A549 (cell line): ENCODE measurements at regions not wholly inside any gene's neighbourhood (a gene's known extent, or its start where the extent isn't known, plus 50 kb on each side); places are given as distances from the start of the nearest gene placed in this dataset.

ENCODE experiments used
- BHLHE40 ChIP-seq: IDR thresholded peaks from 2 replicates; pipeline ENCODE4 v1.6.1; 2012; ENCODE audit warnings: low read depth, low read length, inconsistent platforms
- CEBPB ChIP-seq, 2 experiments: fragments of >200 bp in 1 of 2; sonication (Bioruptor Twin) in 1 of 2; formaldehyde crosslinking in 1 of 2; IDR thresholded peaks; 2 replicates each; pipeline ENCODE4 v1.6.1; 2012 to 2016
- RCOR1 ChIP-seq: fragments of 150-350 bp; IDR thresholded peaks from 2 replicates; pipeline ENCODE4 v1.6.1; 2014; ENCODE audit warnings: antibody characterized with exemption, low read length, low read depth
- SMC3 ChIP-seq: fragments of >200 bp; sonication (Bioruptor Twin); formaldehyde crosslinking; IDR thresholded peaks from 3 replicates; pipeline ENCODE4 v1.6.1; 2018; ENCODE audit warnings: inconsistent platforms
- TF ChIP-seq, protein P1 (sequence below): IDR thresholded peaks from 2 replicates; pipeline ENCODE4 v1.6.1; 2012; ENCODE audit warnings: low read depth, borderline replicate concordance
- TF ChIP-seq, protein P2 (sequence below): fragments of >200 bp; sonication (Bioruptor Twin); formaldehyde crosslinking; IDR thresholded peaks from 3 replicates; pipeline ENCODE4 v1.5.1; 2016
- TF ChIP-seq, protein P3 (sequence below): IDR thresholded peaks from 2 replicates; pipeline ENCODE4 v1.6.1; 2012

DNA sequence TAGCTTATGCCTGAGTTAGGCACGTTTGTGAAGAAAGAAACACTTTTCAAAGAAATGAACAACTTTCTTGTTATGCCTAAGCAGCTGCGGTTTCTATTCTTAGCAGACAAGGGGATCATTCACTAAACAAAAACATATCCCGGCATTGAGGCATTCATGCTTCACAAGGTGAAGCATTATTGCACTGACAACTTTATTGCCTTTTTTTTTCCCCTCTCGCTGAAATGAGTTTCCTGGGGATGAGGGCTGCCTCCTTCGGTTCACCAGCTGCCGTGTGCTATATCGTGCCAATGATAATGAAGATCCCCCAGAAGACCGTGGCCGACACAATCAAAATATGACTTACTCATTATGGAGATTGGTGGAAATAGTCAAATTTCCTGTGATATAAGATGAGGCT is 288.2 kb upstream of the ST6GAL2 start:
- TF ChIP-seq, protein P1, sequence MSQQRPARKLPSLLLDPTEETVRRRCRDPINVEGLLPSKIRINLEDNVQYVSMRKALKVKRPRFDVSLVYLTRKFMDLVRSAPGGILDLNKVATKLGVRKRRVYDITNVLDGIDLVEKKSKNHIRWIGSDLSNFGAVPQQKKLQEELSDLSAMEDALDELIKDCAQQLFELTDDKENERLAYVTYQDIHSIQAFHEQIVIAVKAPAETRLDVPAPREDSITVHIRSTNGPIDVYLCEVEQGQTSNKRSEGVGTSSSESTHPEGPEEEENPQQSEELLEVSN: no peak
- TF ChIP-seq SMC3: no peak
- no peak for TF ChIP-seq RCOR1
- TF ChIP-seq, protein P2, sequence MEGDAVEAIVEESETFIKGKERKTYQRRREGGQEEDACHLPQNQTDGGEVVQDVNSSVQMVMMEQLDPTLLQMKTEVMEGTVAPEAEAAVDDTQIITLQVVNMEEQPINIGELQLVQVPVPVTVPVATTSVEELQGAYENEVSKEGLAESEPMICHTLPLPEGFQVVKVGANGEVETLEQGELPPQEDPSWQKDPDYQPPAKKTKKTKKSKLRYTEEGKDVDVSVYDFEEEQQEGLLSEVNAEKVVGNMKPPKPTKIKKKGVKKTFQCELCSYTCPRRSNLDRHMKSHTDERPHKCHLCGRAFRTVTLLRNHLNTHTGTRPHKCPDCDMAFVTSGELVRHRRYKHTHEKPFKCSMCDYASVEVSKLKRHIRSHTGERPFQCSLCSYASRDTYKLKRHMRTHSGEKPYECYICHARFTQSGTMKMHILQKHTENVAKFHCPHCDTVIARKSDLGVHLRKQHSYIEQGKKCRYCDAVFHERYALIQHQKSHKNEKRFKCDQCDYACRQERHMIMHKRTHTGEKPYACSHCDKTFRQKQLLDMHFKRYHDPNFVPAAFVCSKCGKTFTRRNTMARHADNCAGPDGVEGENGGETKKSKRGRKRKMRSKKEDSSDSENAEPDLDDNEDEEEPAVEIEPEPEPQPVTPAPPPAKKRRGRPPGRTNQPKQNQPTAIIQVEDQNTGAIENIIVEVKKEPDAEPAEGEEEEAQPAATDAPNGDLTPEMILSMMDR: no peak
- TF ChIP-seq BHLHE40: no peak
- no peak for TF ChIP-seq CEBPB (IDR thresholded peaks at IDR 0.05)
- TF ChIP-seq, protein P3, sequence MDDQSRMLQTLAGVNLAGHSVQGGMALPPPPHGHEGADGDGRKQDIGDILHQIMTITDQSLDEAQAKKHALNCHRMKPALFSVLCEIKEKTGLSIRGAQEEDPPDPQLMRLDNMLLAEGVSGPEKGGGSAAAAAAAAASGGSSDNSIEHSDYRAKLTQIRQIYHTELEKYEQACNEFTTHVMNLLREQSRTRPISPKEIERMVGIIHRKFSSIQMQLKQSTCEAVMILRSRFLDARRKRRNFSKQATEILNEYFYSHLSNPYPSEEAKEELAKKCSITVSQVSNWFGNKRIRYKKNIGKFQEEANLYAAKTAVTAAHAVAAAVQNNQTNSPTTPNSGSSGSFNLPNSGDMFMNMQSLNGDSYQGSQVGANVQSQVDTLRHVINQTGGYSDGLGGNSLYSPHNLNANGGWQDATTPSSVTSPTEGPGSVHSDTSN: no peak
